ENCODE measurements at regions not wholly inside any gene's neighbourhood (a gene's known extent, or its start where the extent isn't known, plus 50 kb on each side); places are given as distances from the start of the nearest gene placed in this dataset.

GRCh38 chr18:73778032-73778359, 369.6 kb downstream of the FBXO15 start:
- Histone ChIP-seq H3K27ac (replicated peaks) (no peak overlapping the region), H3K4me3 (no peak overlapping the region), H3K36me3 (no peaks in the 10 kb centered on the region), H3K9me3 (replicated peaks) (no peaks in the 10 kb centered on the region), H3K27me3 (ENCODE audit: low read depth) (no peaks in the 10 kb centered on the region), H3K4me1 (no peaks in the 10 kb centered on the region)
- no peak for DNase-seq
- intact Hi-C loops (cut with micrococcal nuclease), result no loop called here
- TF ChIP-seq CTCF (IDR thresholded peaks at IDR 0.05; ENCODE audit: borderline replicate concordance), result no peak

- Histone ChIP-seq H3K36me3 (no peaks in the 10 kb centered on the region), H3K4me1 (no peaks in the 10 kb centered on the region), H3K9me3 (replicated peaks) (no peaks in the 10 kb centered on the region), H3K27me3 (ENCODE audit: low read depth) (no peaks in the 10 kb centered on the region), H3K27ac (replicated peaks) (no peak overlapping the region), H3K4me3 (no peak overlapping the region)
- DNase-seq, result no peak
- TF ChIP-seq CTCF (IDR thresholded peaks at IDR 0.05; ENCODE audit: borderline replicate concordance), result no peak
- intact Hi-C loops (cut with micrococcal nuclease), result no loop called here
These were observed 370.1 kb downstream of the FBXO15 start for GRCh38 chr18:73777356-73778031.

- TF ChIP-seq CTCF (IDR thresholded peaks at IDR 0.05; ENCODE audit: borderline replicate concordance), result no peak
- H3K36me3 ChIP-seq, result no peaks in the 10 kb centered on the region
- DNase-seq, result no peak
These were observed 372.7 kb downstream of the FBXO15 start for GRCh38 chr18:73774811-73775509.

GRCh38 chr18:73768043-73768442, 379.6 kb downstream of the FBXO15 start:
- no peak overlapping the region for H3K4me3 ChIP-seq
- intact Hi-C loops (cut with micrococcal nuclease), result no loop called here

More at GRCh38 chr18:73774811-73775509, 372.7 kb downstream of the FBXO15 start:
- Histone ChIP-seq H3K9me3 (replicated peaks) (no peaks in the 10 kb centered on the region), H3K27me3 (ENCODE audit: low read depth) (no peaks in the 10 kb centered on the region), H3K27ac (replicated peaks) (no peak overlapping the region), H3K4me1 (no peaks in the 10 kb centered on the region), H3K4me3 (no peak overlapping the region)
- intact Hi-C loops (cut with micrococcal nuclease), result no loop called here

GRCh38 chr18:73766910-73767515, 380.6 kb downstream of the FBXO15 start:
- no peak overlapping the region for H3K4me3 ChIP-seq
- no peak for TF ChIP-seq CTCF (IDR thresholded peaks at IDR 0.05; ENCODE audit: borderline replicate concordance)
- H3K27ac ChIP-seq (replicated peaks), result no peak overlapping the region
- DNase-seq, result no peak
- H3K36me3 ChIP-seq, result no peaks in the 10 kb centered on the region
- no peaks in the 10 kb centered on the region for H3K9me3 ChIP-seq (replicated peaks)
- no peaks in the 10 kb centered on the region for H3K4me1 ChIP-seq
- intact Hi-C loops (cut with micrococcal nuclease), result no loop called here
- H3K27me3 ChIP-seq (ENCODE audit: low read depth), result no peaks in the 10 kb centered on the region

More at GRCh38 chr18:73768043-73768442, 379.6 kb downstream of the FBXO15 start:
- no peak overlapping the region for H3K27ac ChIP-seq (replicated peaks)
- no peak for TF ChIP-seq CTCF (IDR thresholded peaks at IDR 0.05; ENCODE audit: borderline replicate concordance)
- H3K9me3 ChIP-seq (replicated peaks), result no peaks in the 10 kb centered on the region
- no peaks in the 10 kb centered on the region for H3K27me3 ChIP-seq (ENCODE audit: low read depth)
- no peak for DNase-seq
- H3K4me1 ChIP-seq, result no peaks in the 10 kb centered on the region
- no peaks in the 10 kb centered on the region for H3K36me3 ChIP-seq

All from left ventricle myocardium inferior (tissue), 1 donor.